Mammary epithelial cell (primary cell): ENCODE measurements at regions not wholly inside any gene's neighbourhood (a gene's known extent, or its start where the extent isn't known, plus 50 kb on each side); places are given as distances from the start of the nearest gene placed in this dataset.

Experiments used
- CTCF ChIP-seq, 2 donors: IDR thresholded peaks in 1 of 2; conservative IDR thresholded peaks in 1 of 2; 2 replicates each; pipeline ENCODE4 v1.5.1; 2011 to 2012; ENCODE audit warnings: inconsistent platforms in 2 of 2, low read length in 2 of 2, mild to moderate bottlenecking in 2 of 2, control low read depth in 1 of 2, low read depth in 1 of 2; ENCODE audit not compliant: insufficient read depth in 1 of 2; ENCODE audit errors: extremely low read depth in 1 of 2
- EZH2 ChIP-seq: IDR thresholded peaks from 2 replicates; pipeline ENCODE4 v1.6.1; 2012; ENCODE audit warnings: low read length, inconsistent platforms, borderline replicate concordance

DNA sequence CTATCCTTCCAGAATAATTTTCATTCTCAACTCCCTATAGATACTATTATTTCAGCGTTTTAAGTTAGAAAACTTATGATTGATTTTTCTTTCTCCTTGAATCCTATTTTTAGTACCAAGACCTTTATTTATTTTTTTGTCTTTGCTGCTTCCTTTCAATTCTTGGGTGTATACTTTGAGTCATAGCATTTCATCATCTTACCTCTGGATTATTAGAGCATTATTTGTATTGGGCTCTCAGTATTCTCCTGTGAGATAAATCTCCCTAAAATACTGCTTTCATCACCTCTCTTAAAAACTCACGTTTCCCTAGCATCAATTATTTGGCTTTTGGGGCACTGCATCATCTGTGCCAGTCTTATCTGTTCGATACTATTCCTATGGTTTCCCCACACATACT, 222.8 kb downstream of the POSTN start:
- TF ChIP-seq CTCF (conservative IDR thresholded peaks at IDR 0.05 in 1 of 2, IDR thresholded peaks at IDR 0.05 in 1 of 2; ENCODE audit: extremely low read depth in 1 of 2, insufficient read depth in 1 of 2, low read depth in 1 of 2, low read length in 2 of 2) (no peak), EZH2 (no peak)
